Body of pancreas (tissue), 1 donor: ENCODE measurements at regions not wholly inside any gene's neighbourhood (a gene's known extent, or its start where the extent isn't known, plus 50 kb on each side); places are given as distances from the start of the nearest gene placed in this dataset. TPM values are rescaled to one million over a fixed set of nuclear protein-coding genes. Genes with fewer than 3 reads are reported as not detected.

ENCODE experiments used
- small RNA-seq: library from RNA; depleted of rRNA; stranded (forward); fragments of <200 nt; gene quantifications from one replicate; pipeline ENCODE3, GENCODE V24; 2016

Small RNA genes in the stretch of these regions (small RNA-seq; reads per million reads assigned to genes)
- not detected for gene AC008834.1
- not detected for gene AC074133.1
- not detected for gene MRPS35P2
